ENCODE measurements at regions not wholly inside any gene's neighbourhood (a gene's known extent, or its start where the extent isn't known, plus 50 kb on each side); places are given as distances from the start of the nearest gene placed in this dataset.

DNA sequence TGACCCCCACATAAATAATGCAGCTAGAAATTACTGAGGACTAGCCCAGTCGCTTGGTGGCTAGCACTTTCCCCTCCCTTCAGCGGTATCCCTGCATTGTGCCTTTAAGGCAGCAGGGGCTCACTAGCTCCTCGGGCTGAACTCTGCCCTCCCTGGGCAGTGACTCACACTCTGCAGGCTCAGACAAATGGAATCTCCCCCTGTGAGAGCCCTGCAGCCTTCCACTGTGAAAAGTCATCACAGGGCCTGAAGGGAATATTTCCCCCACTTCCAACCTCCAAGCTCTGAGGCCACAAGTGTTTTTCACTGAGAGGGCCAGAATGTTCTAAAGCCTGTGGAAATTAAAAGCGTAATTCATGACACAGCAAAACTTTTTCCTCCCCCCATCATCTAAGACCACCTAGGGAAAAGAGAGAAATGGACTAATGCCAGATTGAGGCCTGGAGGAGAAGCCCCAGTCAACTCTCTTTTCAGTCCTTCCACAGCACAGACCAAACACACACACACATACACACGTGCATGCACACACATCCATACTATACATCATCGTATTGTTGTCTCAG, 93.6 kb upstream of the COL1A2 start:
- TF ChIP-seq, protein P1, sequence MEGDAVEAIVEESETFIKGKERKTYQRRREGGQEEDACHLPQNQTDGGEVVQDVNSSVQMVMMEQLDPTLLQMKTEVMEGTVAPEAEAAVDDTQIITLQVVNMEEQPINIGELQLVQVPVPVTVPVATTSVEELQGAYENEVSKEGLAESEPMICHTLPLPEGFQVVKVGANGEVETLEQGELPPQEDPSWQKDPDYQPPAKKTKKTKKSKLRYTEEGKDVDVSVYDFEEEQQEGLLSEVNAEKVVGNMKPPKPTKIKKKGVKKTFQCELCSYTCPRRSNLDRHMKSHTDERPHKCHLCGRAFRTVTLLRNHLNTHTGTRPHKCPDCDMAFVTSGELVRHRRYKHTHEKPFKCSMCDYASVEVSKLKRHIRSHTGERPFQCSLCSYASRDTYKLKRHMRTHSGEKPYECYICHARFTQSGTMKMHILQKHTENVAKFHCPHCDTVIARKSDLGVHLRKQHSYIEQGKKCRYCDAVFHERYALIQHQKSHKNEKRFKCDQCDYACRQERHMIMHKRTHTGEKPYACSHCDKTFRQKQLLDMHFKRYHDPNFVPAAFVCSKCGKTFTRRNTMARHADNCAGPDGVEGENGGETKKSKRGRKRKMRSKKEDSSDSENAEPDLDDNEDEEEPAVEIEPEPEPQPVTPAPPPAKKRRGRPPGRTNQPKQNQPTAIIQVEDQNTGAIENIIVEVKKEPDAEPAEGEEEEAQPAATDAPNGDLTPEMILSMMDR (IDR thresholded peaks at IDR 0.05): no peak
- no peak for TF ChIP-seq POLR2A (IDR thresholded peaks at IDR 0.05; ENCODE audit: low read depth)
